GM18868 (cell line): ENCODE measurements at regions not wholly inside any gene's neighbourhood (a gene's known extent, or its start where the extent isn't known, plus 50 kb on each side); places are given as distances from the start of the nearest gene placed in this dataset.
"Not testable (repeated sequence)": the region's sequence is repeated elsewhere in the genome, so short reads cannot be mapped to it uniquely, and the experiment has no call there.

Experiments
- ATAC-seq: cut with Tn5 transposase; IDR thresholded peaks from one replicate; pipeline ENCODE4 v1.9.1; 2021; ENCODE audit warnings: mild to moderate bottlenecking, moderate library complexity; ENCODE audit not compliant: unreplicated experiment

DNA sequence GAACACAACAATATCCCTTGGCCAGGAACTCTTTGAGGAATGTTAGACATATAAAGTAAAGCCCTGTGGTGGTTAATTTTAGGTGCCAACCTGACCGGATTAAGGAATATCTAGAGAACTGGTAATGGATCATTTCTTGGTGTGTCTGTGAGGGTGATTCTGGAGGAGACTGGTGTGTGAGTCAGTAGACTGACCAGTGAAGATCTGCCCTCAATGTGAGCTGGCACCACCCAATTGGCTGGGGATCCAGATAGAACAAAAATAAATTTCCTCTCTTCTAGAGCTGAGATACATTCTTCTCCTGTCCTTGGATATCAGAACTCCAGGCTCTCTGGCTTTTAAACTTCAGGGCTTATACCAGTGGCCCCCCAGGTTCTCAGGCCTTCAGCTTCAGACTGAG, 56.2 kb upstream of the TNPO1 start:
- ATAC-seq, result no peak

- no peak for ATAC-seq
These were observed 63.6 kb upstream of the TNPO1 start for GRCh38 chr5:72752909-72753308.

DNA sequence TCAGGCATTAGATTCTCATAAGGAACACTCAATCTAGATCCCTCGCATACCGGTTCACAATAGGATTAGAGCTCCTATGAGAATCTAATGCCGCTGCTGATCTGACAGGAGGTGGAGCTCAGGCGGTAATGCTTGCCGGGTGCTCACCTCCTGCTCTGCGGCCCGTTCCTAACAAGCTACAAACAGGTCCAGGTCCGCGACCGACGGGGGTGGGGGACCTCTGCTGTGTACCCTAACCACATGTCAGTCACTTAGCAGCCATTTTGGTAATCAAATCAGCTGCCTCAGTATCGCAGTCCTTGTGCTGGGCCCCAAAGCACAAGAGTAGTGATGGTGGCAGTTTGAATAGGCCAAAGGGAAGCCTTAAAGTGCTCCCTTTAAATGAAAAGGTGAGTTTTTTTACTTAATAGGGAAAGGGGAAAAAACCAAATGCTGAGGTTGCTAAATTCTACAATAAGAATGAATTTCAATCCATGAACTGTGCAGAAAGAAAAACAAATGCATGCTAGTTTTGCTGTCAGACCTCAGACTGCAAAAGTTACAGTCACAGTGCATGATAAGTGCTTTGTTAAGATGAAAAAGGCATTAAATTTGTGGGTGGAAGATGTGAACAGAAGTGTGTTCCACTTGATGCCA, 67.0 kb upstream of the TNPO1 start:
- no peak for ATAC-seq

GRCh38 chr5:72747826-72748225, 68.6 kb upstream of the TNPO1 start:
- ATAC-seq, result no peak

GRCh38 chr5:72746736-72747135, 69.7 kb upstream of the TNPO1 start:
- no peak for ATAC-seq

- ATAC-seq, result no peak
These were observed 72.3 kb upstream of the TNPO1 start for GRCh38 chr5:72744136-72744535.

DNA sequence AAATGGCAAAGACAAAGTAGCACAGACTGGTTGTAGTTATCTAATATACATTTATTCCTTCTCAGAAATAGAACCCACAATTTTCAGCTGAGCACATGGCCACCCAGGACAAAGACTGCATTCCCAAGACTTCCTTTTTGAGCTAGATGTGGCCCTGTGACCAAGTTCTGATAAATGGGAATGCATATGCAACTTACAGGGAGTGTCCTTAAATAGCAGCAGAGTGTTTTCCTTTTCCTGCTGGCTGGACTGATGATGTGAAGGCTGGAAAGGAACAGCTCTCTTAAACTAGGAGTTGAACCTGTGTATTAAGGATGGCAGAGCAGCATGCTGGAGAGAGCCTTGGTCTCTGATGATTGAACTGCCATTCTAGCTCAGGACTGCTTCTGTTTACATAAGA, 74.7 kb upstream of the TNPO1 start:
- ATAC-seq, result no peak

DNA sequence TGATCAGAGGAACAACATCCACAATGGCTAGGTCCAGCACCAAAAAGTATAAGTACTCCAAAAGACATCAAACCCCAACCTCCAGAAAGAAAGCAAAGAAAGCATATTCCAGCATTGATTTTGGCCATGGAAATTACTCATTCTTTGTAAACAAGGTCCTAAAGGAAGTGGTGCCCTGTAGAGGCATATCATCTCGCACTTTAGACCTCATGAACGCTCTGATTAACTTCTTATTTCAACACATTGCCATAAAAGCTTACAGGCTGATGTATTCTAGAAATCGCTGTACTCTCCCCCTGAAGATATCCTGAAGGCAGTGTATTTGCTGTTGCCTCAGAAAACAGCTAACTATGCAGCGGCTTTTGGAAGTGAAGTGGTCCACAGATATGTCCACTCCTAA, 82.7 kb upstream of the TNPO1 start:
- no peak for ATAC-seq

- no peak for ATAC-seq
These were observed 92.9 kb upstream of the TNPO1 start for GRCh38 chr5:72723581-72723980.

GRCh38 chr5:72722792-72723452, 93.5 kb upstream of the TNPO1 start:
- no peak for ATAC-seq

- ATAC-seq, result no peak
These were observed 94.6 kb upstream of the TNPO1 start for GRCh38 chr5:72721844-72722243.

GRCh38 chr5:72720205-72720604, 96.3 kb upstream of the TNPO1 start:
- no peak for ATAC-seq

DNA sequence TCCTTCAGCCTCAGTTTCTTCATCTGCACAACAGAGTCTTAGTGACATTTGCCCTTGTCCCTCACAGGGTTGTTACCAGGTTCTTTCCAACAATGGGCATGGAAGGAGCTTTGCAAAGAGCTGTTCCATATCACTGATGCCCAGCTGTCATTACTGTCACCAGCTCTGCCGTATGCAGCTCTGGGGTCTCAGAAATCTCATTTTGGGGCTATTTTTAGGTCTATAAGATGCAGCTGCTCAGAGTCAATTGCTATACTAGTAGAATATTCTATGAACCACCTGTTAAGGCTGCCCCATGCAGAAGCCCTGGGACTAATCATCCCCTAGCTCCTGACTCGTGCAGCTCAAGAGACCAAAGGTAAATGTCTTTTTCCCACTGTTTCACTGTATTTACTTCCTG, 105.1 kb upstream of the TNPO1 start:
- ATAC-seq, result no peak

DNA sequence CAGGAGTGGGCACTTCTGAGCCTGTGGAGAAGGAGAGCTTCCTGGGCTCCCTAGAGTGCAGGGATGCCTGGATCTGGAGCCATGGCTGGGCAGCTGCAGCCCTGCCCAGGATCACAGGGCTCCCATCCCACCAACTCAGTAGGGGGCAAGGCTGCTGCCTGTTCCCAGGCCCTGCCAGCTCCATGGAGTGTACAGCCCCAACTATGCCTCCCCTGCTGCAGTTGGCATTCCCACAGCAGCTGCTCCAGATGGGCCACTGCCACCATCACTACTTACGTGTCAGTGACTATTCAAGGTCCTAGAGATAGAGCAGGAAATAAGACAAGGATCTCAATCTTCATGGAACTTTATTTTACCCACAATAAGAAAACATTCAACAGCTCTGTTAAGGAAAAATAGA, 107.1 kb upstream of the TNPO1 start:
- ATAC-seq, result no peak

- no peak for ATAC-seq
These were observed 111.3 kb upstream of the TNPO1 start for GRCh38 chr5:72705178-72705577.

- no peak for ATAC-seq
These were observed 112.6 kb upstream of the TNPO1 start for GRCh38 chr5:72703876-72704275.

GRCh38 chr5:72702881-72703434, 113.5 kb upstream of the TNPO1 start:
- no peak for ATAC-seq

- not testable (repeated sequence) for ATAC-seq
These were observed 114.4 kb upstream of the TNPO1 start for GRCh38 chr5:72702105-72702504.

GRCh38 chr5:72698481-72698880, 118.0 kb upstream of the TNPO1 start:
- no peak for ATAC-seq

GRCh38 chr5:72697622-72698021, 118.8 kb upstream of the TNPO1 start:
- ATAC-seq, result no peak

DNA sequence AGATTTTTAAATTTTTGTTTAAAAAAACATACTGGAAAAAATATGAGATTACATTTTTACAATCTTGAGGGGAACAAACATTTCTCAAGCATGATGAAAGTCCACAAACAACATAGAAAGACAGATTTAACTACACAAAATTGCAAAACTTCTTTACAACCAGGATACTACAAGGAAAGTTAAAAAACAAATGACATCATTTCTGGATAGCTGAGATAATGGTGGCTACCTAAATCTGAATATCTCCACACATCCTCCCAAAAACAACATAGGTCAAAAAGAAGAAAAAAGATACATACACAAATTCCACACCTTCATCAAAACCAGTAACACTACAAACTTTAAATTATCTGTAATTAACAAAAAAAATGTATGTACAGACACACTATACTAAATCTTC, 120.8 kb upstream of the TNPO1 start:
- ATAC-seq, result no peak

GRCh38 chr5:72694856-72695255, 121.6 kb upstream of the TNPO1 start:
- ATAC-seq, result no peak
